NOMO-1 (cell line): ENCODE measurements at regions not wholly inside any gene's neighbourhood (a gene's known extent, or its start where the extent isn't known, plus 50 kb on each side); places are given as distances from the start of the nearest gene placed in this dataset.
A peak's percentile ranks its signal among the peaks of the same experiment; 100 is the strongest.

ENCODE experiments used
- DNase-seq, 2 experiments: peaks; one replicate each; lab custom pipeline; 2025; ENCODE audit not compliant: unreplicated experiment in 2 of 2; lab: John Stamatoyannopoulos, UW

DNA sequence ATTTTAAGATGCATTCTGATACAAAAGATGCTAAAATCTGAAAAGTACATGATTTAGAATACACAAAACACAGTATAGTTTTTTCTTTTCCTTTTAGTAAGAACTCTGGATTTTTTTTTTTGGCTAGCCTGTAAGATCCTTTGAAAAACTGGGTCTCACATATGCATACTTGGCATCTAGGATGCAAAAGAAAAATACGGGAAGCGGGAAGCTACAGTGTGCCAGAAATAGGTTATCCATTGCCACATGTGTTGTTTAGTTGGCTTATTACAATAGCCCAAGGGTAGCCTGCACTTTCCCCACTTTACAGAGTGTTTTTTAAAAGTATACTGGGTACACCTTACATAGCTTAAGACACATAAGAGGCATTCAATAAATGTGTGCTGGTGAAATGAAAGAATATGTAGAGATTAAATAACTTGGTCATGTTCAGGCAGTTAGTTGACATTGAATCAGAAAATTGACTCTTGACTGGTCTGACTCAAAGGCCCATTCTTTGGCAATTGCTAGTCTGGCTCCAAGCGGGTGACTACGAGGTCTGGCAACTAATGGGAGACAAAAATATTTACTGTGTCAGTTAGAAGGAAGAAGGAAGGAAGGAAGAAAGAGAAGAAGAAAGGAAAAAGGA is 286.8 kb upstream of the TRIB2 start:
- no peak for DNase-seq

DNA sequence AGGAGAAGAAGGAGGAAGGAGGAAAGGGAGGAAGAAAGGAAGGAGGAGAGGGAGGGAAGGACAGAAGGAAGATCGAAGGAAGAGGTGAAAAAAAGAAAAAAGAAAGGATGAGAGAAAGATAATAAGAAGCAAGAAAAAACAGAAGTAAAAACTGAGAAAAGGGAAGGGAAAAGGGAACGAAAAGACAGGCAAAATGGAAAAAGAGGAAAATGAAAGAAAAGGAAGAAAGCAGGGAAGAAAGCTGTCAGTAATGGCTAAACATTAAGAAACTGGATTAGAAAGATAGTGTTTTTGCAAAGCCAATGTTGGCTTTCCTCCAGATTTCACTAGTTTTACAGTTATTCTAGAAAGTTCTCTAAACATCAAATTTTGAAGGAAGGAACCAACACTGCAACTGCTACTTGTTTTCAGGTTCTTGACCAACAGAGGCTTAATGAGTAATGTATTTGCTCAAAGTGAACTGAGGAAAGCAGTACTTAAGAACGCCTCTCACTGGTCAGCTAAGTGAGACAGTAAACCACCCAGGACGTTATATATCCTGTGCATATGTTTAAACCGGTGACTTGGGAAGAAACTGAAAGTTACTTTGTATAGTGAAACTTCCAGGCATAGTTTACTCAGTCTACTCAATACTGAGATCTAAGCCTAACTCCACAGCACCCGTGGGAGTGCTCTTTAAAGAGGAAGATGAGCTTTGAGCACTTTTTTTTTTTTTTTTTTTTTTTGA is 286.2 kb upstream of the TRIB2 start:
- peak; percentile 43 to 71 for DNase-seq

DNA sequence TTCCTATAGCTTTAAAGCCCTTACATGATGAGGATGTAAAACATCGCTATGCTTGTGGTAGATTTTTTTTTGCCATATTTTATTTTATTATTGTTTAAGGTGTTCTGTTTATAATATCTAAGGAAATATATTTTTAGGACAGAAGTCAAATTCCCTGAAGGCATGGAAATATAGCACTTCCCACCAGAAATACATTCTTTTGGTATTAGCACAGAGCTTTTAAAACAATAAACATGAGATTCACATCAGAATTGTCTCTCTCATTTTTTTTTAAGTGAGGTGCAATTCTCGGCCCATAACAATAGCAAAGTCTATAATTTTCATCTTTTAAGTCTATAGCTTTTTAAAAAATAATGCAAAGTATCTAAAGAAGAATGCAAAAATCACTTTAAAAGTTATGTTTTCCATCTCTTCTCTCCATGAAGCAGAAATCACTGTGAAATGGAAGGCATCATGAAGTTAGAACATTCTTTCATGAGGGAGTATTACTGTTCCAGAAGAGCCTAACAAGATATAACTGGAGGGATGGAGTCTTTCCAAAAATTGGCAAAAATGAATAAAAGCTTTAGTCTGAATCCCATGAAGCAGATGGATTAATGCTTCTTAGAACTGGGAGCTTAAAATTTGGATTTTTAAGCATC is 283.6 kb upstream of the TRIB2 start:
- DNase-seq: no peak

DNA sequence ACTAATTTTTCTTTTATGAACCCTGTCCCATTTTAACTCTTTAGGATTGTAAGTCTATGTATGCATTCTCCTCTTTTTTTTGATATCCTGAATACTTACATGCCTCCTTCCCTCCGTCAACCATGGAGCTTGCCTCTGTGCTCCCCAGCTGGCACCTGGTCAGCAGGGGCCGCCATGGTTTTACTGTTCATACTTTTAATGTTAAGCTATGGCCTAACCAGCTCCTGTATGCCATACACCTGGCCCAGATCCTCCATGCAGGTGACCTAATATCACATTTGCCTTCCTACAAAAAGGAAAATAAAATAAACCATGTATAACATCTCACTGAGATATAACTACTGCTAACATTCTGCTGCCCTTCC is 283.1 kb upstream of the TRIB2 start:
- no peak for DNase-seq

DNA sequence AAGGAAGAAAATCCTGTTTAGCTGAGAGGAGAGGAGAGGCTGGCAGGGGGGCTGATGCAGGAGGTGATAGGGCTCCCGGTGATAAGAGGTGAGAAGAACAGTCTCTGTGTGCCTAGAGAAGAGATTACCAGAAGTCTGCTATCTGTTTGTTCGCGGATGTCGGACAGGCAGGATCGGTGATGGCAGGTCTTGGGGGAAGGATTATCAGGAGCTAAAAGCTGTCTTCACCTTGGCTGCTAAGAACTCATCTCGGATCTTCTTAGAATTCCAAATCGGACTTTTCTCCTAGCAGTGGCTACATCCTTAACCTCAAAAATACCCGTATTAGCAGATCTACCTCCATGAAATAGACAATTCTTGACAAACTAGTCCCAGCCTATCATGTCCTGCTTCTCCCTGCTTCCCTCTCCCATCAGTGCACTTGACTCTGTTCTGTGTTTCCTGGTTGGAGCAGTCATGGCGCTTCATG is 282.1 kb upstream of the TRIB2 start:
- DNase-seq: no peak

DNA sequence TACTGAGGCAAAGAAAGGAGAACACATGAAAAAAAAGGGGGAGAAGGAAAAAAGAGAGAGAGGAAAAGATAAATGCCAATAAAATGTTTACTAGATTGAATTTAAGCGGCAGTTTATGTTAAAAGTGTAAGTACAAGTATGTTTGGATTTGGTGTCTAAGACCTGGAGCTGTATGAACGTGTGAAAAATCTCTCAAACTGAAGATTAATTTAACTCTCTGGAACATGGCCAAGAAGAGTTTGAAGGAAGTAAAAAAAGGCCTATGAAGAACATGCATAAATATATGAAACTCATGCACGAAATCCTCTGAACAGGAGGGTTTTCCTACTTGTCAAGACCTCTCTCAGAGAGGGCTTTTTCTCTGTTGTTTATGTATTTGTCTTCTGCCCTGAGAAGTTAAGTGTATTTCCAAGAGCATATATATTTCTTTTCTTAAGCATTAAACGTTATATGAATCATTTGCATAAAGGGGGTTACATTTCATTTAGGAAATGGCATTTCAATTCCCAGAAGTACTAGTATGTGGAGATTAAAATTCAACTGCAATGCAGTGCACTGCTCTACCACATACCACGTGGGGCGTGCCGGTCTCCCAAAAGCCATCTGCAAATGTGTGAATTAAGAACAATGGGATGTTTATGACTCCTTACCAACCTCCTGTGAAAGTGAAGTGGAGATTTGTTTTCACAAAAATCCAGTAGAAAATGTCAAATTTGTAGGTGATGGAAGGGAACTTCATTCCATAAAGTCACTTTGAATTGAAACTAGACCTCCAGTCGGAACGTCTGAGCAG is 281.1 kb upstream of the TRIB2 start:
- no peak for DNase-seq

DNA sequence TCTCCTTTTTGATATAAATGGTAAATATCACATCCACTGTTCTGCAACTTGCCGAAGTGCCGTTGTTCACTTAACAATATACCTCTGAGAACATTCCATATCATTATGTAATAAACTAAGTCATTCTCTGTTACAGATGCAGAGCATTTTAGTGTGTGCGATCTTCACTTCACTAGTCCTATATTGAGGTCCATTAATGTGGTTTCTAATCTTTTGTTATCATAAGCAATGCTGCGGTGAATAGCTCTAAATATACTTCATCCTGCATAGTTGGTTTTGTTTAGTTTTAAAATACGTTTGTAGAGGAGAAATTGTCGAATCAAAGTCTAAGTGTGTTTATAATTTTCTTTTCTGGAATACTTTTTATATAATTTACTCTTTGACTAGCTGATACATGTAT is 280.3 kb upstream of the TRIB2 start:
- no peak for DNase-seq

DNA sequence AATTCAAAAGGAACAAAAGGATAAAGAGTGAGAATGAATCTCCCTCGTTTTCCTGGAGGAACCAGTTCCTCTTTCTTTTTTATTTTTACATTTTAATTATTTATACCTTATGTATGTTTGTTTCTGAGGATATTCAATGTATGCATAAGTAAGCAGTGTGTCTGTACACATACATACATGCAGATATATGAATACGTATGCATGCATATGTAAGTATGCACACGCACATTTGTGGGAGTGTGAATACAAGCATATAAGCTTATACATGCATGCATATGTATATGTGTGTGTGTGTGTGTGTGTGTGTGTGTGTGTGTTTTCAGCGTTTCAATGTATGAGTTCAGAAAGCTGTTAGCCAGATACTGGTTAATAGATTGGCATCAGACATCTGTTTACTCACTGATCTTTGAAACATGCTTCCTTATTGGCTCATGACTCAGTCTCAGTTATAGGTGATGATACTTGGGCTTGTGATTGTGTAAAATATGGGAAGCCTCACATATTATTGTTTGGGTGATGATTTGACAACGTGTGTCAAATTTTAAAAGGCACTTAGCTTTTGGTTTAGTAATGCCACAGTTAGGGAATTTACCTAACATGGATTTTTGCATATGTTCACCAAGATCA is 279.7 kb upstream of the TRIB2 start:
- no peak for DNase-seq

DNA sequence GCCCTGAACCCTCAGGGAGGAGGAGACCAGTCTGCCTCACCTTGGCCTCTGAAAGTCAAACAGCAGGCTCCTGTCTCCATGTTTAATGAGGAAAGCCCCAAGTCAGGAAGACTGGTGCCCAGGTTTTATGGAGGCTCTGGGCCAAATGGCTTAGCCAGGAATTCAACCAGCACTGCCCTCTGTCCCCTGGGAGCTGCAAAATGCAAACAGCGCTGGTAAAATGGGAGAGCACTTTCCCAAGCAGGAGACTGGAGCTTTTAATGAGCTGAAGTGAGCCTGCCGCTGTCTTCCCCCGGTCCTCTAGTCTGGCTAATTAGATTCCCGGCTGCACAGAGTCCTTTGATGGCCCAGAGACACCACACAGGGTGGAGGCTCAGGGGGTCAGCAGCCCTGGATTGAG is 276.0 kb upstream of the TRIB2 start:
- no peak for DNase-seq

DNA sequence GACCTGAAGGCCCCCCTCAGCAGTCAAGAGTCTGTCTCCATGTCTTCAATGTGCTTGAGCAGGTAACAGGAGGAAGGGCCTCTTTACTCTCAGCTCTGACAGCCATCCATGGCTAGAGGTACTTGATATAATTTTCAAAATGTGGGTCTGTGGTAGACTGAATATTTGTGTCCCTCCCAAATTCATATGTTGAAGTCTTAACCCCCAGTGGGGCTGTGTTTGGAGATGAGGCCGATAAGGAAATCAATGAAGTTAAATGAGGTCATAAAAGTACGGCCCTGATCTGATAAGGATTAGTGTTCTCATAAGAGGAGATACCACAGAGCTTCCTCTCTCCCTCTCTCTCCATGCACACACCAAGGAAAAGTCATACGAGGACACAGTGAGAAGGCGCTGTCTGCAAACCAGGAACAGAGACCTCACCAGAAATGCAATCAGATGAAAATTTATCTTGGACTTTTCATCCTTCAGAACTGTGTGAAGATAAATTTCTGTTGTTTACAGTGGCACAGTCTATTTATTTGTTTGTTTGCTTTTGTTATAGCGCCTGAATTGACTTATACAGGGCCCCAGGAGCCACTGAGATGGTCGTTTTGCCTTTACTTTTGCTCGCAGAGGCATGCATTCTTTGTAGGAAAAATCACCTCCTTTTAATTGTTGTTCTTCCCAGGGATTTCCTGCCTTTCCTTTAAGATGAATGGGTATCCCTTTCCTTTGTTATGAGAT is 274.8 kb upstream of the TRIB2 start:
- DNase-seq: no peak

DNA sequence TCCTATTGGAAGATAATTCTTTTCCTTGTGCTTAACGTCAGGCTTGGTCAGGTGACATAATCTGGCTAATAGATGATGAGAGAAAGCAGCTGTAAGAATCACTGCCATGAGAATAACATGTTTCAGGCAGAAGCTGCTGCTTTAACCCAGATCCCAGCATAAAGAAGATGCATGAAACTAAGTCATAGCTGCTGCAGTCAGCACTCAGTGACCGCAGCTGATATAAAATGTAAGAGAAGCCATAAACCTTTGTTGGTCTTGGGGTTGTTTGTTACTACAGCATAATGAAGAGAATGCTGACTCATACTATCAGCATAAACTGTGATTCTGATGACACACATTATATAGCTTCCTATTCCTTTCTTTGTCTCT is 274.3 kb upstream of the TRIB2 start:
- DNase-seq: no peak

DNA sequence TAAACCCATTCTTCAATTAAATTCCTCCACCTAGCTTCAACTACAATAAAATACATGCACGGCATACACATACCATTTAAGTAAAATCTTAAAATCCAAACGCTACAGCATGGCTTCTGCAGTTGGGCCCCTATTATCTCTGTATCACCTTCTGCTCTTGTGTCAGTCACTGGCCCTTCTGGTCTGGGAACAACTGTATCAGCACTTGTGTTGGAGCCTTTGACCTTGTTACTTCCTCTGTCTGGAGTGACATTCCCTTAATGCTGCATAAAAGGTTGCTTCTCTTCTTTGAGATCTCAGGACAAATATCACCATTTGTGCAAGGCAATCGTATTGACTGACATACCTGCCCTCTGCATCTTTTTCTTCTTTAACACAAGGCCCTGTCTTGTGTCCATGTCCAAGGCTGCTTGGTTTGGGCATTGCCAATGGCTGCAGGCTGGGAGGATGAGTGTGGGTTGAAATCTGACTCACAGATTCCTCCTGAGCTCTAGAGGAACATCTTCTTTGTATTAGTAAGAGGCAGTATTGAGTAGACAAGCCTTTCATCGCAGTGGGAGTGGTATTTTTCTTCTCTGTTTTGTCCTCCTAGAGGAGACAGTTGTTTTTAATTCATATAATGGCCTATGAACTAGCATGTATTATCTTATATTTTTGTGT is 267.8 kb upstream of the TRIB2 start:
- DNase-seq: no peak

DNA sequence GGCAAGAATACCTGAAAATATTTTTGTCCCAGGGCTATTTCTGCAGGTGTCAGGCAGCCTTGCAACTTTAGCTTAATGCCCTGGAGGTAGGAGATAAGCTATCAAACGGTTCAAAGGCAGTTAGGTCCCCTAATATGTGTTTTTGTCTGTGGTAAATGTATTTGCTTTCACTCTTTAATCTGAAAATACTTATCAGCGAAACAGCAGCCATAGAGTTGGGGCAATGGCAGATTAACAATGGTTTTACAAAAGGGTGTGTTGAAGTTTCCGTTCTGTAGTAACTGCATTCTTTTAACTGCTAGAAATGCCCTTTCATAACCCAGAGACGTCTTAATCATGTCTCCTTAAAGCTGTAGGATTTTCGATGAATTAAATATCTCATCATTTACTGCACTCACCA is 265.0 kb upstream of the TRIB2 start:
- DNase-seq: peak in 1 of 2 experiments; percentile 30

DNA sequence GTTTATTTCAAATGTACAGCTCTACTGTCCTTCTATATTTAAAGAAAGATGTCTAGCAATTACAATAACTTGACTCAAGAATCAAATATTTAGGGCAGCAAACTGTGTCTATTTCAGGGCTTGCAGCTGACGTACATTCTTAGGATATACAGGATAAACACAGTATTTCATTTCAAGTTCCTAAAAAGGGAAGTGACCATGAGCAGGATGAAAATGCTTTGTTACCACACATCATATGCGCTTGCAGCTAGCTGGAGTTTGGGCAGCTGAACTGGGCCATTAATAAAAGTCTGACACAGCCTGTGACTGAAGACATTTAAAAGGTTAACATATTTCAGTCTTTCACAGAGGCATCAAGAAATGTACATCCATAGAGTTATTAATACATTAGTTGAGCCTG is 264.6 kb upstream of the TRIB2 start:
- peak; percentile 67 to 84 for DNase-seq

DNA sequence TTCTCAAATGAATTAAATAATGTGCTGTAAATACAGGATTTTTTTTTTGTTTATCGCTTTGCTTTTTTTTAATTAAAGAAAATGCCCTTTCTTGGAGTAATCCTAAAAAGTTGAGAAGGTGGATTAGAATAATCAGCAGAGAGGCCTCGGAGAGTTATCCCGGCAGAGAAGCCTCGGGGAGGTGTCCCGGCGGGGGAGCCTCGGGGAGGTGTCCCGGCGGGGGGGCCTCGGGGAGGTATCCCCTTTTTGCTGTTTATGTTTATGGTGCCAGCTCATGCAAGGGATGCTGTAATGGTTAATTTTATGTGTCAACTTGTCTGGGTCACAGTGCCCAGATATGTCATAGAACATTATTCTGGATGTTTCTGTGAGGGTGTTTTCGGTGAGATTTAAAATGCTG is 263.0 kb upstream of the TRIB2 start:
- no peak for DNase-seq

DNA sequence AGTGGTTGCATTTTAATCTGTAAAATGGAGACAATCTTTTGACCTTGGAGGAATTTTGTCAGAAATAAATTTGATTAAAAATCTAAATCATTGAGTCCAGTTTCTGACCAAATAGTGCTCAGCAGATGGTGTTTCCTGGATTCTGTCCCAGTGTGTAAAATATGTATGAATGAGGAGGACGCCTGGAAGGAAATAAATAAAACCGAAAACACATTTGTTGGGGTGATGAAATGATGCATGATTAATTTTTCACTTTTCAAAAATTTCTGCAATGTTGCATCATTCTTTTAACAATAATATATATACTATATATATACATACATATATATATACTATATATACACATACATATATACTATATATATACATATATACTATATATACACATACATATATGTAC is 261.1 kb upstream of the TRIB2 start:
- peak in 1 of 2 experiments; percentile 1 for DNase-seq

DNA sequence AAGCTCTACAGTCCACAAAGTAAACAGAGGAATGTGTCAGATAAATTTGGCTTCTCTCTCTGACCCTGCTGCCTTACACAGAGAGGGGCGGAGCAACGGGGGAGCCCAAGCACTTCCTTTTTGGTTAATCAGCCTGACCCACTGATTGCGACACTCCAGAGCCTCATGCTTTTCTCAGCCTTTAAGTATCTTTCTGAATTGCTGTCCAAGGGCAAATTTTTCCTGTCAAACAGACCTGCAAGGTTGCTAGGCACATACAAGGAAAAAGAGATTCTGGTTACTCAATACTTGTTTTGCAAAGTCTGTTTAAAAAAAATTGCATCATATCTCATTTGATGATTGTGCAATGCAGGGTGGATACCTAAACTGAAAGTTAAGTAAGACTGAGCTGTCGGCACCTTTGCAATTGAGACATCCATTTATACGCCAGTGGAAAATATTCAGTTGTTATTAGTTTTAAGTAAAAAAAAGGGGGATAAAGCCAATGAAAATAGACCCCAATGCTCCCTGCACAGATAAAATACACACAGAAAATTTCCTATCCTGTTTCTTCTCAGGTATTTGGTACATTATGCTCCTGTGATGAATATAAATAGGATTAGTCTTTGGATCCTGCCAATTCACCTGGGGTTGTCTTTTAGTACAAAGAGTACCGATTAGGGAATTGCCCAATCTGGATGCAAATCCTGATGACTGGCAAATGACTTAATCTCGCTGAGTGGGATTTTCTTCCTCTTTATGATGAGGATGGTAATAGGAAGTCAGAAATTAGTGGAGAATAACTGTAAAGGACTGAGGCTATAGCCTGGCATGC is 260.2 kb upstream of the TRIB2 start:
- peak; percentile 95 to 99 for DNase-seq

DNA sequence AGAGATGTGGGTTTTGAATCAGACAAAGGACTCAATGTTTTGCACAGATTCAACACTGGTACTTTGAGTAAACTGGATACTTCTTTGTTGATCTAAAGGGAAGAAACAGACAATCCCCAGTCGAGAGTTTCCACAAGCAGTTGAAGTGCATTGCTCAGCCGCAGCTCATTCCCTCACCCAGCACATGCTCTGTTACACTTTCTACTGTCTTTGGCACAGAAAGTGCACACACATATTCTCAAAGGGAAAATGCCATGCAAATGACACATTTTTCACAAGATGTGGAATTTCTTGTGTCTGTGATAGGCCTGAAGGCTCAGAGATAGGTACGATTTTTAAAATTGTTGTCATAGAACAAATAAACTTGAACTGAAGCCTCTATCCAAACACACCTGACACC is 258.9 kb upstream of the TRIB2 start:
- no peak for DNase-seq

DNA sequence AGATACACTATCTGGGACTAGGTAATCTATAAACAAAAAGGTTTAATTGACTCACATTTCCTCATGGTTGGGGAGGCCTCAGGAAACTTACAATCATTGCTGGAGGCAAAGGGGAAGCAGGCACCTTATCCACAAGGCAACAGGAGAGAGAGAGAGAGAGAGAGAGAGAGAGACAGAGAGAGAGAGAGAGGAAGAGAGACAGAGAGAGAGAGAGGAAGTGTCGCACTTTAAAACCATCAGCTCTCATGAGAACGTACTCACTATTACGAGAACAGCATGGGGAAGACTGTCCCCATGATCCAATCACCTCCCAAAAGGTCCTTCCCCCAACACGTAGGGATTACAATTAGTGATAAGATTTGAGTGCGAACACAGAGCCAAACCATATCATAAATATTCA is 253.5 kb upstream of the TRIB2 start:
- DNase-seq: no peak
